GM12874 (cell line): ENCODE measurements at regions not wholly inside any gene's neighbourhood (a gene's known extent, or its start where the extent isn't known, plus 50 kb on each side); places are given as distances from the start of the nearest gene placed in this dataset.

ENCODE experiments used
- TF ChIP-seq, protein P1 (sequence below): IDR thresholded peaks from 2 replicates; pipeline ENCODE4 v1.5.1; 2011; ENCODE audit warnings: low read depth, mild to moderate bottlenecking, control low read depth, low read length, moderate library complexity; ENCODE audit not compliant: insufficient read depth

DNA sequence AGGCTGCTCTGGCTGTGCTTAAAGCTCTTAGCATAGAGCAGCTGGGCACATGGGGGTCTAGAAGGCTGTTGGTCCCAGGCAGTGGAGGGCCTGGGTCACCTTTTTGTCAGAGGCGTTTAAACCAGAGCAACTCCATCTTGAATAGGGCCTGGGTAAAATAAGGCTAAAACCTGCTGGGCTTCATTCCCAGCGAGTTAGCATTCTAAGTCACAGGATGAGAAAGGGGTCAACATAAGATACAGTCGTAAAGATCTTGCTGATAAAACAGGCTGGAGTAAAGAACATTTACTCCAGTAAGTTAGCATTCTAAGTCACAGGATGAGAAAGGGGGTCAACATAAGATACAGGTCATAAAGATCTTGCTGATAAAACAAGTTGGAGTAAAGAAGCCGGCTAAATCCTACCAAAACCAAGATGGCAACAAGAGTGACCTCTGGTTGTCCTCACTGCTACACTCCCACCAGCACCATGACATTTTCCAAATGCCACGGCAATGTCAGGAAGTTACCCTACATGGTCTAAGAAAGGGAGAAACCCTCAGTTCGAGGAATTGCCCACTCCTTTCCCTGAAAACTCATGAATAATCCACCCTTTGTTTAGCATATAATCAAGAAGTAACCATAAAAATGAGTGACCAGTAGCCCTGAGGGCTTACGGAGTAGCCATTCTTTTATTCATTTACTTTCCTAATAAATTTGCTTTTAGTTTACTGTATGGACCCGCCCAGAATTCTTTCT is 96.8 kb upstream of the PCBD1 start:
- TF ChIP-seq, protein P1, sequence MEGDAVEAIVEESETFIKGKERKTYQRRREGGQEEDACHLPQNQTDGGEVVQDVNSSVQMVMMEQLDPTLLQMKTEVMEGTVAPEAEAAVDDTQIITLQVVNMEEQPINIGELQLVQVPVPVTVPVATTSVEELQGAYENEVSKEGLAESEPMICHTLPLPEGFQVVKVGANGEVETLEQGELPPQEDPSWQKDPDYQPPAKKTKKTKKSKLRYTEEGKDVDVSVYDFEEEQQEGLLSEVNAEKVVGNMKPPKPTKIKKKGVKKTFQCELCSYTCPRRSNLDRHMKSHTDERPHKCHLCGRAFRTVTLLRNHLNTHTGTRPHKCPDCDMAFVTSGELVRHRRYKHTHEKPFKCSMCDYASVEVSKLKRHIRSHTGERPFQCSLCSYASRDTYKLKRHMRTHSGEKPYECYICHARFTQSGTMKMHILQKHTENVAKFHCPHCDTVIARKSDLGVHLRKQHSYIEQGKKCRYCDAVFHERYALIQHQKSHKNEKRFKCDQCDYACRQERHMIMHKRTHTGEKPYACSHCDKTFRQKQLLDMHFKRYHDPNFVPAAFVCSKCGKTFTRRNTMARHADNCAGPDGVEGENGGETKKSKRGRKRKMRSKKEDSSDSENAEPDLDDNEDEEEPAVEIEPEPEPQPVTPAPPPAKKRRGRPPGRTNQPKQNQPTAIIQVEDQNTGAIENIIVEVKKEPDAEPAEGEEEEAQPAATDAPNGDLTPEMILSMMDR = no peak

DNA sequence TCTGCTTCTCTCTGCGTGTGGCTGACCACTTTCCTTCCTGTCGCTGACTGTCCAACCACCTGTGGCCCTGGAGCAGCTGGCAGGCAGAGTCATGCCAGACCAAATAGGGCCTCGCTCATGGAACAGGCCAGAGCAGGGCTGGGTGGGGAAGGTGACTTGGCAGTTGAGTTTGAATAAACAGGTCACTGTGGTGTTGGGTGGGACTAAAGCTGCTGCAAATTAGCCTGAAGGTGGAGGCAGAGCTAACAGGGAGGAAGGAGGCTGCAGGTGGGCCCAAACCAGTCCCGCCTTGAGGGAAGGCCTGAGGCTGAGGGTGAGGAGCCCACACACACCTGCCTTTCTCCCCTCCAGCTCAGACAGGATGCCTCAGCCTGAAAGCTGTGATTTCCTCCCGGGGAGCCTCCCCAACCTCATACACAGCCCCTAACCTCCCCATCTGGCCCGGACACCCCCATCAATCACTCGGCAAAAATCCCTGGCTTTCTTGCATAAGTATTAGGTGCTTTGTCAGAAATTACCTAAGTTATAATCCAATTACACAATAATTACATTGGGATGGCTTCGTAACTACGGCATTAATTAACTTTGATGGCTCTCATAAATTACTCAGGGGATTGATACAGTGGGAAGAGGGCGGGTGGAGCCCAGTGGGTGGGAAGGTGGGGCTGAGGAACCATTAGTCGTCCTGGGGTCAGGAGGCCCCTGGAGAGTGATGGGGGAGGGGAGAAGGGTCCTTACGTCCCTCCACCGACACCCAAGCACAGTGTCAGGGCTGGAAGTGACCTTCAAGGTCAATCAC is 97.7 kb upstream of the PCBD1 start:
- TF ChIP-seq, protein P1 = no peak

- TF ChIP-seq, protein P1 = no peak
Observed at GRCh38 chr10:70986623-70986950, 98.2 kb upstream of the PCBD1 start.

DNA sequence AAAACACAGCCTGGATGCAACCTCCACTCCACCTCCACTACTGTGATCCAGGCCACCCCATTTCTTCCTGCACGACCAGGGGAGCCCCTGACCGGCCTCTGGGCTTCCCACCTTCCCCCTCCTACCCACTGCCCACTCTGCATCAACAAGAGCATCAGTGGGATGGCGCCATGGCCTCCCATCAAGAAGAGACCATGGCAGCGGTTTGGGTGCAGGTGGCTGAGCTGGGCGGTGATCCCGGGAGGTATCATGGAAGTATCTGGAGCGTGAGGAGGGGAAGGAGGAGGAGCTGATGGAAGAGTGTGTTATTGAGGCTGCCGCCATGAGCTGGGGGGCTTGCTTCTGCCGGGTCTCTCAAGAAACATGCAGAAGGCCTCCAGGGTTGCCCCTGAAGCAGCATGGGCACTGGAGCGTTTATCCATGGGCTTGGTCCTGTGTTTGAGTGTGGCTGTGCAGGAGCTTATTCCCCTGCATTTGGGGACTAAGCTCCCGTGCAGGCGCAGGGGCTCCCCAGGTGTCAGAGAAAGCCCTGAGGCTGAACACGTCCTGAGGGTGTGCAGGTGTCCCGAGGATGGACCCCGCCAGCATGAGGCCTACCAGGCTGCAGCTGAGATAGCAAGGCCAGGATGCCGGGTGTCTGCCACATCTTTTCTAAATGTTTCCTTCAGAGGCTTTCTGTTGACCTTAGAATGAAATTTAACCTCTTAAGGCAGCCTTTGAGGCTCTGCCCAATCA is 99.2 kb upstream of the PCBD1 start:
- TF ChIP-seq, protein P1 = no peak

GRCh38 chr10:70990681-70991080 is 102.3 kb upstream of the PCBD1 start:
- TF ChIP-seq, protein P1 = no peak

- TF ChIP-seq, protein P1 = no peak
Observed at GRCh38 chr10:70991140-70992124, 103.1 kb upstream of the PCBD1 start.
